Activated T-helper 2 cell treated with anti-CD3 and anti-CD28 coated beads, Interferon-gamma antibody, Interleukin-2, Interleukin-4, amounts not matched to agents 10 μg/mL and 5 μg/mL and 100 μg/mL, durations not matched to agents 14 hours and 24 hours and 36 hours (primary cell): ENCODE measurements at regions not wholly inside any gene's neighbourhood (a gene's known extent, or its start where the extent isn't known, plus 50 kb on each side); places are given as distances from the start of the nearest gene placed in this dataset.

Experiments used
- DNase-seq: peaks from one replicate; pipeline ENCODE4 v3.0.0; 2021; ENCODE audit warnings: low spot score
- H3K27ac Mint-ChIP-seq: one replicate; pipeline ENCODE4 v1.8.0; 2021; ENCODE audit warnings: mixed read lengths
- H3K27me3 Mint-ChIP-seq: one replicate; pipeline ENCODE4 v1.8.0; 2021; ENCODE audit warnings: low read depth, mixed read lengths
- H3K36me3 Mint-ChIP-seq: one replicate; pipeline ENCODE4 v1.8.0; 2021; ENCODE audit warnings: low read depth, mixed read lengths
- H3K4me1 Mint-ChIP-seq: one replicate; pipeline ENCODE4 v1.8.0; 2021; ENCODE audit warnings: low read depth, mixed read lengths
- H3K4me3 Mint-ChIP-seq: one replicate; pipeline ENCODE4 v1.8.0; 2021; ENCODE audit warnings: low read depth, mild to moderate bottlenecking, moderate library complexity, mixed read lengths
- H3K9me3 Mint-ChIP-seq: one replicate; pipeline ENCODE4 v1.8.0; 2021; ENCODE audit warnings: mixed read lengths
- intact Hi-C: fragments of 100-400 bp; cut with micrococcal nuclease; formaldehyde crosslinking; loops from one replicate; pipeline ENCODE4 v1.15.1; 2023

- no peak for DNase-seq
- H3K27ac Mint-ChIP-seq = no peak overlapping the region
- H3K27me3 Mint-ChIP-seq = no peaks in the 10 kb centered on the region
- H3K9me3 Mint-ChIP-seq = no peaks in the 10 kb centered on the region
- H3K36me3 Mint-ChIP-seq = no peaks in the 10 kb centered on the region
- intact Hi-C loops = no loop called here
- H3K4me1 Mint-ChIP-seq = no peaks in the 10 kb centered on the region
- H3K4me3 Mint-ChIP-seq = no peak overlapping the region
These were observed 365.7 kb downstream of the MAFB start for GRCh38 chr20:40323361-40323794.

- intact Hi-C loops = no loop called here
- Mint-ChIP-seq H3K27me3 (no peaks in the 10 kb centered on the region), H3K4me3 (no peak overlapping the region), H3K27ac (no peak overlapping the region), H3K36me3 (no peaks in the 10 kb centered on the region), H3K9me3 (no peaks in the 10 kb centered on the region), H3K4me1 (no peaks in the 10 kb centered on the region)
- no peak for DNase-seq
These were observed 366.1 kb downstream of the MAFB start for GRCh38 chr20:40322941-40323340.

- Mint-ChIP-seq H3K36me3 (no peaks in the 10 kb centered on the region), H3K27ac (no peak overlapping the region), H3K4me3 (no peak overlapping the region), H3K27me3 (no peaks in the 10 kb centered on the region), H3K9me3 (no peaks in the 10 kb centered on the region), H3K4me1 (no peaks in the 10 kb centered on the region)
- intact Hi-C loops = no loop called here
- no peak for DNase-seq
These were observed 368.5 kb downstream of the MAFB start for GRCh38 chr20:40320517-40321011.

GRCh38 chr20:40319741-40320516 is 369.1 kb downstream of the MAFB start:
- H3K36me3 Mint-ChIP-seq = no peaks in the 10 kb centered on the region
- no peak overlapping the region for H3K4me3 Mint-ChIP-seq
- H3K4me1 Mint-ChIP-seq = no peaks in the 10 kb centered on the region
- no peak for DNase-seq
- intact Hi-C loops = no loop called here
- H3K27ac Mint-ChIP-seq = no peak overlapping the region
- H3K9me3 Mint-ChIP-seq = no peaks in the 10 kb centered on the region
- H3K27me3 Mint-ChIP-seq = no peaks in the 10 kb centered on the region

GRCh38 chr20:40319056-40319455 is 370.0 kb downstream of the MAFB start:
- no peak overlapping the region for H3K27ac Mint-ChIP-seq
- H3K36me3 Mint-ChIP-seq = no peaks in the 10 kb centered on the region
- intact Hi-C loops = no loop called here
- no peaks in the 10 kb centered on the region for H3K9me3 Mint-ChIP-seq
- no peak for DNase-seq
- H3K4me3 Mint-ChIP-seq = no peak overlapping the region
- no peaks in the 10 kb centered on the region for H3K4me1 Mint-ChIP-seq
- no peaks in the 10 kb centered on the region for H3K27me3 Mint-ChIP-seq

GRCh38 chr20:40317156-40317790 is 371.8 kb downstream of the MAFB start:
- no peak overlapping the region for H3K27ac Mint-ChIP-seq
- no peaks in the 10 kb centered on the region for H3K4me1 Mint-ChIP-seq
- no peaks in the 10 kb centered on the region for H3K9me3 Mint-ChIP-seq
- DNase-seq = no peak
- H3K36me3 Mint-ChIP-seq = no peaks in the 10 kb centered on the region
- no peak overlapping the region for H3K4me3 Mint-ChIP-seq
- intact Hi-C loops = no loop called here
- no peaks in the 10 kb centered on the region for H3K27me3 Mint-ChIP-seq

GRCh38 chr20:40314278-40314677 is 374.8 kb downstream of the MAFB start:
- Mint-ChIP-seq H3K27me3 (no peaks in the 10 kb centered on the region), H3K27ac (no peak overlapping the region), H3K4me3 (no peak overlapping the region), H3K9me3 (no peaks in the 10 kb centered on the region), H3K4me1 (no peaks in the 10 kb centered on the region), H3K36me3 (no peaks in the 10 kb centered on the region)
- intact Hi-C loops = no loop called here
- DNase-seq = no peak

- H3K27ac Mint-ChIP-seq = no peak overlapping the region
- intact Hi-C loops = no loop called here
- H3K4me1 Mint-ChIP-seq = no peaks in the 10 kb centered on the region
- no peak for DNase-seq
- H3K27me3 Mint-ChIP-seq = no peaks in the 10 kb centered on the region
- no peaks in the 10 kb centered on the region for H3K9me3 Mint-ChIP-seq
- H3K36me3 Mint-ChIP-seq = no peaks in the 10 kb centered on the region
- H3K4me3 Mint-ChIP-seq = no peak overlapping the region
These were observed 375.3 kb downstream of the MAFB start for GRCh38 chr20:40313730-40314129.

GRCh38 chr20:40309731-40310130 is 379.3 kb downstream of the MAFB start:
- no peak for DNase-seq
- intact Hi-C loops = no loop called here
- H3K4me1 Mint-ChIP-seq = no peaks in the 10 kb centered on the region
- H3K4me3 Mint-ChIP-seq = no peak overlapping the region
- no peaks in the 10 kb centered on the region for H3K9me3 Mint-ChIP-seq
- no peaks in the 10 kb centered on the region for H3K36me3 Mint-ChIP-seq
- no peak overlapping the region for H3K27ac Mint-ChIP-seq
- no peaks in the 10 kb centered on the region for H3K27me3 Mint-ChIP-seq

GRCh38 chr20:40307997-40308396 is 381.0 kb downstream of the MAFB start:
- H3K4me3 Mint-ChIP-seq = no peak overlapping the region
- no peak overlapping the region for H3K27ac Mint-ChIP-seq
- H3K36me3 Mint-ChIP-seq = no peaks in the 10 kb centered on the region
- intact Hi-C loops = no loop called here
- no peaks in the 10 kb centered on the region for H3K27me3 Mint-ChIP-seq
- DNase-seq = no peak
- no peaks in the 10 kb centered on the region for H3K9me3 Mint-ChIP-seq
- no peaks in the 10 kb centered on the region for H3K4me1 Mint-ChIP-seq

GRCh38 chr20:40307268-40307667 is 381.8 kb downstream of the MAFB start:
- no peak overlapping the region for H3K4me3 Mint-ChIP-seq
- intact Hi-C loops = no loop called here
- no peak for DNase-seq
- H3K27ac Mint-ChIP-seq = no peak overlapping the region
- H3K4me1 Mint-ChIP-seq = no peaks in the 10 kb centered on the region
- H3K9me3 Mint-ChIP-seq = no peaks in the 10 kb centered on the region
- no peaks in the 10 kb centered on the region for H3K27me3 Mint-ChIP-seq
- H3K36me3 Mint-ChIP-seq = no peaks in the 10 kb centered on the region

GRCh38 chr20:40305303-40305702 is 383.7 kb downstream of the MAFB start:
- no peaks in the 10 kb centered on the region for H3K27me3 Mint-ChIP-seq
- no peak for DNase-seq
- no peaks in the 10 kb centered on the region for H3K36me3 Mint-ChIP-seq
- no peaks in the 10 kb centered on the region for H3K9me3 Mint-ChIP-seq
- H3K4me3 Mint-ChIP-seq = no peak overlapping the region
- no peaks in the 10 kb centered on the region for H3K4me1 Mint-ChIP-seq
- intact Hi-C loops = no loop called here
- H3K27ac Mint-ChIP-seq = no peak overlapping the region

- intact Hi-C loops = no loop called here
- no peak overlapping the region for H3K4me3 Mint-ChIP-seq
- no peaks in the 10 kb centered on the region for H3K9me3 Mint-ChIP-seq
These were observed 384.9 kb downstream of the MAFB start for GRCh38 chr20:40304119-40304613.

More at GRCh38 chr20:40304119-40304613, 384.9 kb downstream of the MAFB start:
- DNase-seq = no peak
- Mint-ChIP-seq H3K36me3 (no peaks in the 10 kb centered on the region), H3K27ac (no peak overlapping the region), H3K4me1 (no peaks in the 10 kb centered on the region), H3K27me3 (no peaks in the 10 kb centered on the region)
